GM12878 (cell line): ENCODE measurements at regions not wholly inside any gene's neighbourhood (a gene's known extent, or its start where the extent isn't known, plus 50 kb on each side); places are given as distances from the start of the nearest gene placed in this dataset.

Experiments used
- ATAC-seq: fragments of 200-7000 bp; cut with Tn5 transposase; 3 replicates; pipeline ENCODE4 v1.9.1; 2020; ENCODE audit warnings: mild to moderate bottlenecking, moderate library complexity
- BruUV-seq: library from RNA; stranded (reverse); fragments of 400-500 nt; replicated peaks from 2 replicates; lab custom pipeline; 2021; lab: Mats Ljungman, UMichigan
- CTCF ChIA-PET: fragments of 300-600 bp; sonication (Branson Sonifier 250); formaldehyde crosslinking; extraction: SDS; loops from one replicate; lab custom pipeline; 2021; ENCODE audit warnings: inconsistent platforms; lab: Yijun Ruan, JAX
- POLR2A ChIA-PET: fragments of 350-600 bp; formaldehyde crosslinking; extraction: SDS; loops from one replicate; lab custom pipeline; 2021; ENCODE audit warnings: inconsistent platforms; lab: Charles Lee
- RAD21 ChIA-PET: fragments of 300-600 bp; sonication (Branson Sonifier 250); formaldehyde crosslinking; loops from one replicate; lab custom pipeline; 2023; ENCODE audit warnings: antibody characterized with exemption; ENCODE audit not compliant: unreplicated experiment; lab: Charles Lee
- SMC1A ChIA-PET: fragments of 300-600 bp; sonication (Branson Sonifier 250); formaldehyde crosslinking; loops from one replicate; lab custom pipeline; 2023; ENCODE audit not compliant: unreplicated experiment, uncharacterized antibody; lab: Charles Lee
- DNase-seq: peaks from one replicate; pipeline ENCODE4 v3.0.0-alpha.2; 2011; ENCODE audit warnings: low read depth, low spot score
- FAIRE-seq: peaks from 3 replicates; lab custom pipeline; 2011; peaks lifted over from hg19 to GRCh38; lab: Jason Lieb, UNC
- H2AFZ ChIP-seq: 2 replicates; pipeline ENCODE4 v1.6.0; 2011; ENCODE audit warnings: low read depth, low read length, control low read depth; ENCODE audit not compliant: control insufficient read depth
- H3K27ac ChIP-seq: 2 replicates; pipeline ENCODE4 v1.5.1; 2011; ENCODE audit warnings: control low read depth; ENCODE audit not compliant: control insufficient read depth, insufficient read depth
- H3K27me3 ChIP-seq, 2 experiments: replicated peaks in 1 of 2; 2 replicates each; pipeline versions ENCODE4 v1.6.0 to v1.6.1; 2011; ENCODE audit warnings: low read length in 1 of 2; ENCODE audit not compliant: control insufficient read depth in 2 of 2, insufficient read depth in 2 of 2
- H3K36me3 ChIP-seq, 2 experiments: 2 replicates each; pipeline ENCODE4 v1.5.1; 2011; ENCODE audit warnings: low read length in 1 of 2; ENCODE audit not compliant: control insufficient read depth in 2 of 2, insufficient read depth in 2 of 2
- H3K4me1 ChIP-seq: 2 replicates; pipeline ENCODE4 v1.6.1; 2011; ENCODE audit warnings: mild to moderate bottlenecking, low read length, moderate library complexity, mixed read lengths; ENCODE audit not compliant: control insufficient read depth, insufficient read depth
- H3K4me2 ChIP-seq: 2 replicates; pipeline ENCODE4 v1.6.0; 2011; ENCODE audit warnings: control low read depth; ENCODE audit not compliant: control insufficient read depth, insufficient read depth
- H3K4me3 ChIP-seq: fragments of 200-600 bp; sonication (generic); 2 replicates; pipeline ENCODE4 v1.5.1; 2016
- H3K79me2 ChIP-seq: 2 replicates; pipeline ENCODE4 v1.6.0; 2011; ENCODE audit warnings: low read length; ENCODE audit not compliant: control insufficient read depth, insufficient read depth
- H3K9ac ChIP-seq: 2 replicates; pipeline ENCODE4 v1.8.0; 2011; ENCODE audit warnings: low read length, control low read depth, mixed read lengths; ENCODE audit not compliant: control insufficient read depth, insufficient read depth
- H3K9me3 ChIP-seq: replicated peaks from 3 replicates; pipeline ENCODE4 v1.5.1; 2011; ENCODE audit warnings: mild to moderate bottlenecking, low read length; ENCODE audit not compliant: control insufficient read depth, insufficient read depth
- H4K20me1 ChIP-seq: 2 replicates; pipeline ENCODE4 v1.6.0; 2011; ENCODE audit not compliant: control insufficient read depth, insufficient read depth
- BCL11A ChIP-seq: IDR thresholded peaks from 2 replicates; pipeline ENCODE4 v1.6.1; 2011; ENCODE audit warnings: low read depth, low read length
- BMI1 ChIP-seq: fragments of 450-650 bp; IDR thresholded peaks from 2 replicates; pipeline ENCODE4 v1.6.1; 2016; ENCODE audit warnings: mild to moderate bottlenecking, moderate library complexity, borderline replicate concordance
- BRCA1 ChIP-seq: IDR thresholded peaks from 2 replicates; pipeline ENCODE4 v1.6.1; 2011; ENCODE audit warnings: low read depth, low read length, improper control_type of control experiment
- FOXM1 ChIP-seq: IDR thresholded peaks from 2 replicates; pipeline ENCODE4 v1.6.1; 2012; ENCODE audit warnings: low read depth, mild to moderate bottlenecking, inconsistent platforms, low read length, moderate library complexity
- RAD21 ChIP-seq: IDR thresholded peaks from 2 replicates; pipeline ENCODE4 v1.6.1; 2011; ENCODE audit warnings: mild to moderate bottlenecking, low read depth, low read length, moderate library complexity; ENCODE audit not compliant: insufficient read depth
- RELA ChIP-seq: fragments of 450-650 bp; IDR thresholded peaks from 2 replicates; pipeline ENCODE4 v1.8.0; 2014; ENCODE audit warnings: borderline replicate concordance; ENCODE audit not compliant: partially characterized antibody
- RUNX3 ChIP-seq: IDR thresholded peaks from 2 replicates; pipeline ENCODE4 v1.6.1; 2012; ENCODE audit warnings: low read length, inconsistent platforms
- STAT3 ChIP-seq: IDR thresholded peaks from 2 replicates; pipeline ENCODE4 v1.6.1; 2011; ENCODE audit warnings: low read depth, low read length, improper control_type of control experiment
- WGBS: methylation state at CpG from one replicate; pipeline ENCODE4 v1.1.6; 2016; ENCODE audit warnings: low lambda C conversion rate; ENCODE audit not compliant: insufficient replicate concordance, insufficient coverage; ENCODE audit errors: missing lambda C conversion rate; 5-methylcytosine and 5-hydroxymethylcytosine counted together
- in situ Hi-C: fragments of 300-500 bp; cut with MboI; formaldehyde crosslinking; loops from 9 replicates; pipeline ENCODE4 v1.14.3; 2018; ENCODE audit warnings: mixed read lengths
- intact Hi-C: fragments of 100-400 bp; cut with micrococcal nuclease; formaldehyde crosslinking; loops from one replicate; pipeline ENCODE4 v1.14.2; 2022; ENCODE audit not compliant: unreplicated experiment
- TF ChIP-seq, protein P1 (sequence below): fragments of 450-650 bp; IDR thresholded peaks from 2 replicates; pipeline ENCODE4 v1.6.1; 2017; ENCODE audit warnings: antibody characterized with exemption, mild to moderate bottlenecking, moderate library complexity
- TF ChIP-seq, protein P2 (sequence below): fragments of 450-650 bp; IDR thresholded peaks from 2 replicates; pipeline ENCODE4 v1.6.1; 2018; ENCODE audit warnings: borderline replicate concordance, mild to moderate bottlenecking; ENCODE audit not compliant: partially characterized antibody
- TF ChIP-seq, protein P3 (sequence below): IDR thresholded peaks from 2 replicates; pipeline ENCODE4 v1.6.1; 2012; ENCODE audit warnings: mild to moderate bottlenecking, low read depth, low read length
- TF ChIP-seq, protein P4 (sequence below): fragments of 450-650 bp; IDR thresholded peaks from 2 replicates; pipeline ENCODE4 v1.6.1; 2014; ENCODE audit warnings: mild to moderate bottlenecking

- TF ChIP-seq, protein P1, sequence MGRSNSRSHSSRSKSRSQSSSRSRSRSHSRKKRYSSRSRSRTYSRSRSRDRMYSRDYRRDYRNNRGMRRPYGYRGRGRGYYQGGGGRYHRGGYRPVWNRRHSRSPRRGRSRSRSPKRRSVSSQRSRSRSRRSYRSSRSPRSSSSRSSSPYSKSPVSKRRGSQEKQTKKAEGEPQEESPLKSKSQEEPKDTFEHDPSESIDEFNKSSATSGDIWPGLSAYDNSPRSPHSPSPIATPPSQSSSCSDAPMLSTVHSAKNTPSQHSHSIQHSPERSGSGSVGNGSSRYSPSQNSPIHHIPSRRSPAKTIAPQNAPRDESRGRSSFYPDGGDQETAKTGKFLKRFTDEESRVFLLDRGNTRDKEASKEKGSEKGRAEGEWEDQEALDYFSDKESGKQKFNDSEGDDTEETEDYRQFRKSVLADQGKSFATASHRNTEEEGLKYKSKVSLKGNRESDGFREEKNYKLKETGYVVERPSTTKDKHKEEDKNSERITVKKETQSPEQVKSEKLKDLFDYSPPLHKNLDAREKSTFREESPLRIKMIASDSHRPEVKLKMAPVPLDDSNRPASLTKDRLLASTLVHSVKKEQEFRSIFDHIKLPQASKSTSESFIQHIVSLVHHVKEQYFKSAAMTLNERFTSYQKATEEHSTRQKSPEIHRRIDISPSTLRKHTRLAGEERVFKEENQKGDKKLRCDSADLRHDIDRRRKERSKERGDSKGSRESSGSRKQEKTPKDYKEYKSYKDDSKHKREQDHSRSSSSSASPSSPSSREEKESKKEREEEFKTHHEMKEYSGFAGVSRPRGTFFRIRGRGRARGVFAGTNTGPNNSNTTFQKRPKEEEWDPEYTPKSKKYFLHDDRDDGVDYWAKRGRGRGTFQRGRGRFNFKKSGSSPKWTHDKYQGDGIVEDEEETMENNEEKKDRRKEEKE: no peak
- no peak for TF ChIP-seq BMI1
Measured at GRCh38 chr5:40356248-40356647, 323.5 kb upstream of the PTGER4 start (continued).

GRCh38 chr5:40355846-40356245, 323.9 kb upstream of the PTGER4 start:
- ChIA-PET SMC1A (interaction anchor here (1.1 kb wide), 1 partner anchor 11 kb away, joined by 3 read pairs; no protein-coding TSS in a partner anchor), CTCF (no interaction called here)
- 36% methylated on average over 4 of the region's 4 CpGs for WGBS
- TF ChIP-seq, protein P2, sequence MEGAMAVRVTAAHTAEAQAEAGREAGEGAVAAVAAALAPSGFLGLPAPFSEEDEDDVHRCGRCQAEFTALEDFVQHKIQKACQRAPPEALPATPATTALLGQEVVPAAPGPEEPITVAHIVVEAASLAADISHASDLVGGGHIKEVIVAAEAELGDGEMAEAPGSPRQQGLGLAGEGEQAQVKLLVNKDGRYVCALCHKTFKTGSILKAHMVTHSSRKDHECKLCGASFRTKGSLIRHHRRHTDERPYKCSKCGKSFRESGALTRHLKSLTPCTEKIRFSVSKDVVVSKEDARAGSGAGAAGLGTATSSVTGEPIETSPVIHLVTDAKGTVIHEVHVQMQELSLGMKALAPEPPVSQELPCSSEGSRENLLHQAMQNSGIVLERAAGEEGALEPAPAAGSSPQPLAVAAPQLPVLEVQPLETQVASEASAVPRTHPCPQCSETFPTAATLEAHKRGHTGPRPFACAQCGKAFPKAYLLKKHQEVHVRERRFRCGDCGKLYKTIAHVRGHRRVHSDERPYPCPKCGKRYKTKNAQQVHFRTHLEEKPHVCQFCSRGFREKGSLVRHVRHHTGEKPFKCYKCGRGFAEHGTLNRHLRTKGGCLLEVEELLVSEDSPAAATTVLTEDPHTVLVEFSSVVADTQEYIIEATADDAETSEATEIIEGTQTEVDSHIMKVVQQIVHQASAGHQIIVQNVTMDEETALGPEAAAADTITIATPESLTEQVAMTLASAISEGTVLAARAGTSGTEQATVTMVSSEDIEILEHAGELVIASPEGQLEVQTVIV: no peak
- TF ChIP-seq, protein P3, sequence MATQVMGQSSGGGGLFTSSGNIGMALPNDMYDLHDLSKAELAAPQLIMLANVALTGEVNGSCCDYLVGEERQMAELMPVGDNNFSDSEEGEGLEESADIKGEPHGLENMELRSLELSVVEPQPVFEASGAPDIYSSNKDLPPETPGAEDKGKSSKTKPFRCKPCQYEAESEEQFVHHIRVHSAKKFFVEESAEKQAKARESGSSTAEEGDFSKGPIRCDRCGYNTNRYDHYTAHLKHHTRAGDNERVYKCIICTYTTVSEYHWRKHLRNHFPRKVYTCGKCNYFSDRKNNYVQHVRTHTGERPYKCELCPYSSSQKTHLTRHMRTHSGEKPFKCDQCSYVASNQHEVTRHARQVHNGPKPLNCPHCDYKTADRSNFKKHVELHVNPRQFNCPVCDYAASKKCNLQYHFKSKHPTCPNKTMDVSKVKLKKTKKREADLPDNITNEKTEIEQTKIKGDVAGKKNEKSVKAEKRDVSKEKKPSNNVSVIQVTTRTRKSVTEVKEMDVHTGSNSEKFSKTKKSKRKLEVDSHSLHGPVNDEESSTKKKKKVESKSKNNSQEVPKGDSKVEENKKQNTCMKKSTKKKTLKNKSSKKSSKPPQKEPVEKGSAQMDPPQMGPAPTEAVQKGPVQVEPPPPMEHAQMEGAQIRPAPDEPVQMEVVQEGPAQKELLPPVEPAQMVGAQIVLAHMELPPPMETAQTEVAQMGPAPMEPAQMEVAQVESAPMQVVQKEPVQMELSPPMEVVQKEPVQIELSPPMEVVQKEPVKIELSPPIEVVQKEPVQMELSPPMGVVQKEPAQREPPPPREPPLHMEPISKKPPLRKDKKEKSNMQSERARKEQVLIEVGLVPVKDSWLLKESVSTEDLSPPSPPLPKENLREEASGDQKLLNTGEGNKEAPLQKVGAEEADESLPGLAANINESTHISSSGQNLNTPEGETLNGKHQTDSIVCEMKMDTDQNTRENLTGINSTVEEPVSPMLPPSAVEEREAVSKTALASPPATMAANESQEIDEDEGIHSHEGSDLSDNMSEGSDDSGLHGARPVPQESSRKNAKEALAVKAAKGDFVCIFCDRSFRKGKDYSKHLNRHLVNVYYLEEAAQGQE: no peak
- no peak for TF ChIP-seq RUNX3
- TF ChIP-seq BRCA1: no peak
- no peak for TF ChIP-seq RAD21
- no peak for TF ChIP-seq RELA
- TF ChIP-seq, protein P4, sequence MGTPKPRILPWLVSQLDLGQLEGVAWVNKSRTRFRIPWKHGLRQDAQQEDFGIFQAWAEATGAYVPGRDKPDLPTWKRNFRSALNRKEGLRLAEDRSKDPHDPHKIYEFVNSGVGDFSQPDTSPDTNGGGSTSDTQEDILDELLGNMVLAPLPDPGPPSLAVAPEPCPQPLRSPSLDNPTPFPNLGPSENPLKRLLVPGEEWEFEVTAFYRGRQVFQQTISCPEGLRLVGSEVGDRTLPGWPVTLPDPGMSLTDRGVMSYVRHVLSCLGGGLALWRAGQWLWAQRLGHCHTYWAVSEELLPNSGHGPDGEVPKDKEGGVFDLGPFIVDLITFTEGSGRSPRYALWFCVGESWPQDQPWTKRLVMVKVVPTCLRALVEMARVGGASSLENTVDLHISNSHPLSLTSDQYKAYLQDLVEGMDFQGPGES: no peak
- TF ChIP-seq BCL11A: no peak
- no peak for TF ChIP-seq STAT3
- no peak for TF ChIP-seq FOXM1

More at GRCh38 chr5:40355846-40356245, 323.9 kb upstream of the PTGER4 start:
- Histone ChIP-seq H4K20me1 (no peaks in the 10 kb centered on the region; the same call in 1 of the 2 replicates), H3K4me1 (no peaks in the 10 kb centered on the region), H3K27me3 (no peaks in the 10 kb centered on the region), H3K4me3 (no peak overlapping the region), H3K27ac (no peak overlapping the region), H3K36me3 (no peaks in the 10 kb centered on the region), H3K9me3 (no peaks in the 10 kb centered on the region), H3K79me2 (no peaks in the 10 kb centered on the region), H3K4me2 (no peak overlapping the region), H2AFZ (no peak overlapping the region), H3K9ac (no peak overlapping the region)
- no TSS peak for BruUV-seq
- intact Hi-C loops (no loop called here), in situ Hi-C loops (no loop called here)
- no peak for FAIRE-seq
- ATAC-seq: no peak
- POLR2A ChIA-PET: no interaction called here
- DNase-seq: no peak
- RAD21 ChIA-PET: no interaction called here
